ENCODE measurements at regions not wholly inside any gene's neighbourhood (a gene's known extent, or its start where the extent isn't known, plus 50 kb on each side); places are given as distances from the start of the nearest gene placed in this dataset.

GRCh38 chr1:116316373-116316772 lies 56.7 kb upstream of the ATP1A1 start:
- TF ChIP-seq CTCF (conservative IDR thresholded peaks at IDR 0.05; ENCODE audit: low read depth, low read length) (no peak), POLR2A (IDR thresholded peaks at IDR 0.05; ENCODE audit: low read depth, low read length) (no peak), MXI1 (IDR thresholded peaks at IDR 0.05; ENCODE audit: borderline replicate concordance, low read depth, low read length) (no peak), CEBPB (IDR thresholded peaks at IDR 0.05; ENCODE audit: low read depth, low read length) (no peak), RAD21 (IDR thresholded peaks at IDR 0.05; ENCODE audit: low read length) (no peak), SMC3 (IDR thresholded peaks at IDR 0.05; ENCODE audit: low read depth, low read length) (no peak), MAZ (IDR thresholded peaks at IDR 0.05; ENCODE audit: borderline replicate concordance, low read depth, low read length) (no peak), RCOR1 (IDR thresholded peaks at IDR 0.05; ENCODE audit: insufficient replicate concordance, low read length) (no peak)
- TF ChIP-seq, protein P1, sequence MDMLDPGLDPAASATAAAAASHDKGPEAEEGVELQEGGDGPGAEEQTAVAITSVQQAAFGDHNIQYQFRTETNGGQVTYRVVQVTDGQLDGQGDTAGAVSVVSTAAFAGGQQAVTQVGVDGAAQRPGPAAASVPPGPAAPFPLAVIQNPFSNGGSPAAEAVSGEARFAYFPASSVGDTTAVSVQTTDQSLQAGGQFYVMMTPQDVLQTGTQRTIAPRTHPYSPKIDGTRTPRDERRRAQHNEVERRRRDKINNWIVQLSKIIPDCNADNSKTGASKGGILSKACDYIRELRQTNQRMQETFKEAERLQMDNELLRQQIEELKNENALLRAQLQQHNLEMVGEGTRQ (IDR thresholded peaks at IDR 0.05; ENCODE audit: low read depth, low read length) = no peak
- TF ChIP-seq, protein P2, sequence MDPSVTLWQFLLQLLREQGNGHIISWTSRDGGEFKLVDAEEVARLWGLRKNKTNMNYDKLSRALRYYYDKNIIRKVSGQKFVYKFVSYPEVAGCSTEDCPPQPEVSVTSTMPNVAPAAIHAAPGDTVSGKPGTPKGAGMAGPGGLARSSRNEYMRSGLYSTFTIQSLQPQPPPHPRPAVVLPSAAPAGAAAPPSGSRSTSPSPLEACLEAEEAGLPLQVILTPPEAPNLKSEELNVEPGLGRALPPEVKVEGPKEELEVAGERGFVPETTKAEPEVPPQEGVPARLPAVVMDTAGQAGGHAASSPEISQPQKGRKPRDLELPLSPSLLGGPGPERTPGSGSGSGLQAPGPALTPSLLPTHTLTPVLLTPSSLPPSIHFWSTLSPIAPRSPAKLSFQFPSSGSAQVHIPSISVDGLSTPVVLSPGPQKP (IDR thresholded peaks at IDR 0.05; ENCODE audit: borderline replicate concordance, low read depth, low read length) = no peak
